ENCODE measurements at regions not wholly inside any gene's neighbourhood (a gene's known extent, or its start where the extent isn't known, plus 50 kb on each side); places are given as distances from the start of the nearest gene placed in this dataset.

DNA sequence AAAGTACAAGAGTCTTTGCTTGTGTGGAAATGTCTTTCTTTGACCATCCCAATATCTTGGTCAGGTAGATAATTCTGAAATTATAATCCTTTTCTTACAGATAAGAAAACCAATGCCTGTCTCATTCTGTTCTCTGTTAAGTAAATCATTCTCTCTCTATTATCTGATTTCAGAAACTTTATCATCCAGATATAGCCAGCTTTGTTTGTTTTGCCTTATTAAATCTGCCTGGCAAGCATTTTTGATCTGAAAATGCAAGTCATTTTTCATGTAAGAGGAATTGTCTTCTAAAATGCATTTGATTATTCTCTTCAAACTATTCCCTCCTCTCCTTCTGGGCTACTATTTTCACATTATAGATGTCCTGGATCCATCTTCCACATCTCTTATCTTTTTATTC, 625.5 kb downstream of the CCDC171 start:
- no peaks in the 10 kb centered on the region for H3K4me1 ChIP-seq (replicated peaks in 1 of 2)
- no peak for DNase-seq
- no peaks in the 10 kb centered on the region for H3K27me3 ChIP-seq
- H3K4me3 ChIP-seq = no peak overlapping the region
- H3K36me3 ChIP-seq (replicated peaks in 1 of 2) = no peaks in the 10 kb centered on the region
- no peaks in the 10 kb centered on the region for H3K9me3 ChIP-seq (replicated peaks in 1 of 3)
- H3K27ac ChIP-seq = no peak overlapping the region
- intact Hi-C loops (cut with DNase I) = no loop called here
- no peak for TF ChIP-seq POLR2A (IDR thresholded peaks at IDR 0.05)
- TF ChIP-seq, protein P1, sequence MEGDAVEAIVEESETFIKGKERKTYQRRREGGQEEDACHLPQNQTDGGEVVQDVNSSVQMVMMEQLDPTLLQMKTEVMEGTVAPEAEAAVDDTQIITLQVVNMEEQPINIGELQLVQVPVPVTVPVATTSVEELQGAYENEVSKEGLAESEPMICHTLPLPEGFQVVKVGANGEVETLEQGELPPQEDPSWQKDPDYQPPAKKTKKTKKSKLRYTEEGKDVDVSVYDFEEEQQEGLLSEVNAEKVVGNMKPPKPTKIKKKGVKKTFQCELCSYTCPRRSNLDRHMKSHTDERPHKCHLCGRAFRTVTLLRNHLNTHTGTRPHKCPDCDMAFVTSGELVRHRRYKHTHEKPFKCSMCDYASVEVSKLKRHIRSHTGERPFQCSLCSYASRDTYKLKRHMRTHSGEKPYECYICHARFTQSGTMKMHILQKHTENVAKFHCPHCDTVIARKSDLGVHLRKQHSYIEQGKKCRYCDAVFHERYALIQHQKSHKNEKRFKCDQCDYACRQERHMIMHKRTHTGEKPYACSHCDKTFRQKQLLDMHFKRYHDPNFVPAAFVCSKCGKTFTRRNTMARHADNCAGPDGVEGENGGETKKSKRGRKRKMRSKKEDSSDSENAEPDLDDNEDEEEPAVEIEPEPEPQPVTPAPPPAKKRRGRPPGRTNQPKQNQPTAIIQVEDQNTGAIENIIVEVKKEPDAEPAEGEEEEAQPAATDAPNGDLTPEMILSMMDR (IDR thresholded peaks at IDR 0.05) = no peak

DNA sequence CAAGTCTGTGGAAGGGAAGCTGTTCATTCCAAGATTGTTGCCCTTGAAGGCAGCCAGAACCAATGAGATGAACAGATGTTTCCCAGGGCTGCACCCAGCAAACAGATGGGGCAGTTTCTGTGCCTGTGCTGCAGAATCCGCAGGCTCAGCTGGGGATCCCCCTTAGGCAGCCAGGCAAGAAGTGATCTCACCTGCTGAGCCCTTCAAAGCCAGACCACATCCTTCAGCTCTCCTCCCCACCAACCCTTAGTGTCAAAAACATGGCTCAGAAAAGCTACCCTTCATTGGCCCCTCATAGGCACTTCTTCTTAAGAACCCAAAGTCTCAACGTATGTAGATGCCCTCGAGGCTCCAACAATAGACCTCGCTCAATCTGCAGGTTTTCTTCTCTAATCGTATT, 626.7 kb downstream of the CCDC171 start:
- DNase-seq = no peak
- no peak overlapping the region for H3K4me3 ChIP-seq
- intact Hi-C loops (cut with DNase I) = no loop called here
- no peaks in the 10 kb centered on the region for H3K9me3 ChIP-seq (replicated peaks in 1 of 3)
- 83 to 91% (median 88%) methylated on average over 5 of the region's 5 CpGs for WGBS, 4 donors
- H3K27ac ChIP-seq = no peak overlapping the region
- H3K36me3 ChIP-seq (replicated peaks in 1 of 2) = no peaks in the 10 kb centered on the region
- no peaks in the 10 kb centered on the region for H3K27me3 ChIP-seq
- TF ChIP-seq POLR2A (IDR thresholded peaks at IDR 0.05) = no peak
- TF ChIP-seq, protein P1 (IDR thresholded peaks at IDR 0.05) = no peak
- H3K4me1 ChIP-seq (replicated peaks in 1 of 2) = no peaks in the 10 kb centered on the region

DNA sequence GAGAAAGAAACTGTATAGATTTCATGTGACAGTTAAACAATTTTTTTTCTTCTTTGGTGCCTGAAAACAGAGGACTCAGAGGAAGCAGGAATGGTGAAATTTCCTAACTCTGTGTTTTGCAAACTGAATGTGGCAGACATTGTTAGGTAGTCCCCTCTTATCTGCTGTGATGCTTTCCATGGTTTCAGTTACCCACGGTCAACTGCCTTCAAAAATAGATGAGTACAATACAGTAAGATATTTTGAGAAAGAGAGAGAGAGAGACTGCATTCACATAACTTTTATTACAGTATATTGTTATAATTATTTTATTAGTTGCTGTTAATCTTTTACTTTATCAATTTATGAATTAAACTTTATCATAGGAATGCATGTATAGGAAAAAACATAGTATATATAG, 627.2 kb downstream of the CCDC171 start:
- TF ChIP-seq, protein P1 (IDR thresholded peaks at IDR 0.05) = no peak
- TF ChIP-seq POLR2A (IDR thresholded peaks at IDR 0.05) = no peak
- no peak overlapping the region for H3K27ac ChIP-seq
- DNase-seq = no peak

DNA sequence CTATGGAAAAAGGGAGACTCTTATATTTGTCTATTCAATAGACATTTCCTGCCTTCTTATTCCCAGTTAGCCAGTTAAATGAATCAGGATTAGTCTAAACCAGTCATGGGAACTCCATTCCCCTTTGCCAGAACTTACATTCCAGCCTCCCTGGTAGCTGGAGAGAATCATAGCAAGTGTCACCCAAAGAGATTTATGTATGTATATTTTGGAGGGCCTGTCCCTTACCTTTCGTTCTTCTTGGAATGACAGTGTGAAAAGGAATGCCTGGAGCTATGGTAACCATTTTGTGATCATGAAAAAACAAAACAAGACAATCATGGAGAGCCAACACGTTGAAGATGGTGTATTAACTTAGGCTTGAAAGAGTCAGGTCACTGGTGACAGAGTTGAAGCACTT, 627.7 kb downstream of the CCDC171 start:
- WGBS, 4 donors = 43 to 68% (median 51%) methylated on average over 2 of the region's 2 CpGs
- Histone ChIP-seq H3K27me3 (no peaks in the 10 kb centered on the region), H3K27ac (no peak overlapping the region), H3K36me3 (replicated peaks in 1 of 2) (no peaks in the 10 kb centered on the region), H3K9me3 (replicated peaks in 1 of 3) (no peaks in the 10 kb centered on the region), H3K4me3 (no peak overlapping the region), H3K4me1 (replicated peaks in 1 of 2) (no peaks in the 10 kb centered on the region)
- intact Hi-C loops (cut with DNase I) = no loop called here
- TF ChIP-seq POLR2A (IDR thresholded peaks at IDR 0.05) = no peak
- TF ChIP-seq, protein P1 (IDR thresholded peaks at IDR 0.05) = no peak
- no peak for DNase-seq

More for the DNA sequence above, 627.2 kb downstream of the CCDC171 start:
- no peaks in the 10 kb centered on the region for H3K4me1 ChIP-seq (replicated peaks in 1 of 2)
- no peak overlapping the region for H3K4me3 ChIP-seq
- H3K36me3 ChIP-seq (replicated peaks in 1 of 2) = no peaks in the 10 kb centered on the region
- no peaks in the 10 kb centered on the region for H3K9me3 ChIP-seq (replicated peaks in 1 of 3)
- whole genome bisulfite sequencing, 4 donors = 65 to 84% (median 77%) methylated on average over 1 of the region's 1 CpG
- intact Hi-C loops (cut with DNase I) = no loop called here
- no peaks in the 10 kb centered on the region for H3K27me3 ChIP-seq

Data from adrenal gland (tissue), 9 donors.